ENCODE measurements at regions not wholly inside any gene's neighbourhood (a gene's known extent, or its start where the extent isn't known, plus 50 kb on each side); places are given as distances from the start of the nearest gene placed in this dataset.

GRCh38 chr2:173667014-173667413, 298.2 kb downstream of the SP3 start (continued):
- TF ChIP-seq PRDM15 (CRISPR knock-in tag; IDR thresholded peaks at IDR 0.05), result no peak

- ChIA-PET CTCF (interaction anchor here (1.5 kb wide), 1 partner anchor 265 kb away, joined by 4 read pairs; no protein-coding TSS in a partner anchor), POLR2A (interaction anchor here (0.6 kb wide), 1 partner anchor 10 kb away, joined by 3 read pairs; no protein-coding TSS in a partner anchor)
- DNase-seq (ENCODE audit: low spot score) (no peak), ATAC-seq (no peak)
- TF ChIP-seq ZNF512 (CRISPR knock-in tag; IDR thresholded peaks at IDR 0.05; ENCODE audit: borderline replicate concordance) (no peak), MLX (CRISPR knock-in tag; IDR thresholded peaks at IDR 0.05) (no peak), ETV6 (CRISPR knock-in tag; IDR thresholded peaks at IDR 0.05) (no peak), IRF1 (CRISPR knock-in tag; IDR thresholded peaks at IDR 0.05) (no peak), SP1 (CRISPR knock-in tag; conservative IDR thresholded peaks at IDR 0.05) (no peak), ATF2 (CRISPR knock-in tag; IDR thresholded peaks at IDR 0.05; ENCODE audit: borderline replicate concordance, low read depth) (no peak)
- no peaks in the 10 kb centered on the region for H3K27me3 Mint-ChIP-seq (ENCODE audit: low read depth)
- no peaks in the 10 kb centered on the region for H3K9me3 Mint-ChIP-seq
- H3K36me3 Mint-ChIP-seq, result no peaks in the 10 kb centered on the region
- no peak overlapping the region for H3K27ac Mint-ChIP-seq
- H3K4me1 Mint-ChIP-seq, result peaks cover 14% of the 10 kb centered on the region
- H3K4me3 Mint-ChIP-seq, result no peak overlapping the region
These were observed 297.8 kb downstream of the SP3 start for GRCh38 chr2:173667415-173667814.

GRCh38 chr2:173669271-173669853, 295.8 kb downstream of the SP3 start:
- Mint-ChIP-seq H3K9me3 (peaks cover 6% of the 10 kb centered on the region), H3K27ac (no peak overlapping the region), H3K4me1 (peaks cover 14% of the 10 kb centered on the region), H3K27me3 (ENCODE audit: low read depth) (no peaks in the 10 kb centered on the region), H3K36me3 (peaks cover 5% of the 10 kb centered on the region; the same call in 1 of the 2 replicates), H3K4me3 (no peak overlapping the region)
- ChIA-PET POLR2A (no interaction called here), CTCF (no interaction called here)
- DNase-seq (ENCODE audit: low spot score), result no peak
- no peak for ATAC-seq
- TF ChIP-seq ZBTB43 (CRISPR knock-in tag; IDR thresholded peaks at IDR 0.05) (no peak), NFATC4 (CRISPR knock-in tag; IDR thresholded peaks at IDR 0.05) (no peak), USF2 (CRISPR knock-in tag; IDR thresholded peaks at IDR 0.05) (no peak), GTF2I (CRISPR knock-in tag; conservative IDR thresholded peaks at IDR 0.05) (no peak), AR (CRISPR knock-in tag; IDR thresholded peaks at IDR 0.05) (no peak)

Measured in WTC11 (cell line).